K562 (cell line): ENCODE measurements at regions not wholly inside any gene's neighbourhood (a gene's known extent, or its start where the extent isn't known, plus 50 kb on each side); places are given as distances from the start of the nearest gene placed in this dataset.

Source experiments
- ATAC-seq: fragments of 200-7000 bp; cut with Tn5 transposase; 3 replicates; pipeline ENCODE4 v1.9.1; 2020; ENCODE audit warnings: moderate library complexity
- BruUV-seq: library from RNA; stranded (reverse); fragments of 400-500 nt; replicated peaks from 2 replicates; lab custom pipeline; 2021; lab: Mats Ljungman, UMichigan
- CTCF ChIA-PET: fragments of 300-600 bp; formaldehyde crosslinking; extraction: SDS; loops from one replicate; lab custom pipeline; 2021; ENCODE audit warnings: low intra/inter-chr PET ratio; lab: Yijun Ruan, JAX
- POLR2A ChIA-PET: fragments of 300-600, 350-650 bp; sonication (Branson Sonifier 250); formaldehyde crosslinking; extraction: SDS; loops from one replicate; lab custom pipeline; 2021; ENCODE audit warnings: antibody characterized with exemption, inconsistent platforms; lab: Yijun Ruan, JAX
- DNase-seq, 4 experiments: peaks; one replicate each; pipeline versions ENCODE4 v3.0.0 to v3.0.0-alpha.2; 2011 to 2018; ENCODE audit warnings: low spot score in 3 of 4, mixed read lengths in 3 of 4; ENCODE audit errors: extremely low read depth in 1 of 4
- FAIRE-seq: peaks from 2 replicates; lab custom pipeline; 2011; peaks lifted over from hg19 to GRCh38; lab: Jason Lieb, UNC
- H2AFZ ChIP-seq: 2 replicates; pipeline ENCODE4 v1.6.0; 2011; ENCODE audit warnings: low read depth, low read length, control low read depth, inconsistent platforms
- H3K27ac ChIP-seq: fragments of 200-600 bp; 3 replicates; pipeline ENCODE4 v1.8.0; 2011; ENCODE audit warnings: low read depth, mild to moderate bottlenecking, control low read depth, inconsistent platforms, low read length, moderate library complexity, mixed read lengths; ENCODE audit errors: extremely low read depth
- H3K27me3 ChIP-seq, 2 experiments: fragments of 300-600 bp in 1 of 2; 2 replicates in 1 of 2; 3 replicates in 1 of 2; pipeline versions ENCODE4 v1.6.0 to v1.8.0; 2011; ENCODE audit warnings: inconsistent platforms in 2 of 2, low read length in 2 of 2, mild to moderate bottlenecking in 1 of 2, mixed read lengths in 1 of 2, moderate library complexity in 1 of 2; ENCODE audit not compliant: control insufficient read depth in 2 of 2, insufficient read depth in 2 of 2
- H3K36me3 ChIP-seq: fragments of 300-600 bp; 3 replicates; pipeline ENCODE4 v1.8.0; 2011; ENCODE audit warnings: mild to moderate bottlenecking, low read length, inconsistent platforms; ENCODE audit not compliant: control insufficient read depth, insufficient read depth
- H3K4me1 ChIP-seq, 2 experiments: fragments of 200-600 bp in 1 of 2; replicated peaks in 1 of 2; 2 replicates in 1 of 2; 3 replicates in 1 of 2; pipeline versions ENCODE4 v1.5.1 to v1.8.0; 2011; ENCODE audit warnings: inconsistent platforms in 2 of 2, low read length in 2 of 2, mild to moderate bottlenecking in 1 of 2, mixed read lengths in 1 of 2, moderate library complexity in 1 of 2; ENCODE audit not compliant: control insufficient read depth in 2 of 2, insufficient read depth in 2 of 2
- H3K4me2 ChIP-seq: 2 replicates; pipeline ENCODE4 v1.6.1; 2011; ENCODE audit warnings: low read length, control low read depth, inconsistent platforms, mixed read lengths; ENCODE audit not compliant: insufficient read depth
- H3K4me3 ChIP-seq: fragments of 200-600 bp; sonication (generic), shearing (Covaris generic); 2 replicates; pipeline ENCODE4 v1.5.1; 2016; ENCODE audit warnings: control low read depth, inconsistent platforms
- H3K79me2 ChIP-seq: fragments of 200-600 bp; 3 replicates; pipeline ENCODE4 v1.8.0; 2011; ENCODE audit warnings: low read length, inconsistent platforms; ENCODE audit not compliant: control insufficient read depth, insufficient read depth
- H3K9ac ChIP-seq, 2 experiments: 2 replicates each; pipeline versions ENCODE4 v1.6.0 to v1.6.1; 2011; ENCODE audit warnings: low read depth in 2 of 2, low read length in 2 of 2, control low read depth in 1 of 2, inconsistent platforms in 1 of 2, mild to moderate bottlenecking in 1 of 2, mixed read lengths in 1 of 2; ENCODE audit not compliant: insufficient read depth in 1 of 2
- H3K9me1 ChIP-seq: one replicate; pipeline ENCODE4 v1.6.0; 2011; ENCODE audit warnings: inconsistent platforms, mild to moderate bottlenecking, low read length, moderate library complexity; ENCODE audit not compliant: control insufficient read depth, insufficient read depth
- H3K9me3 ChIP-seq: replicated peaks from 2 replicates; pipeline ENCODE4 v1.5.1; 2011; ENCODE audit warnings: low read depth, low read length, inconsistent platforms; ENCODE audit not compliant: control insufficient read depth, insufficient read depth
- H4K20me1 ChIP-seq: replicated peaks from 2 replicates; pipeline ENCODE4 v1.6.1; 2011; ENCODE audit warnings: low read length, inconsistent platforms, mixed read lengths; ENCODE audit not compliant: control insufficient read depth, insufficient read depth
- CREM ChIP-seq: IDR thresholded peaks from 2 replicates; pipeline ENCODE4 v1.6.1; 2014; ENCODE audit warnings: antibody characterized with exemption, low read depth
- ELK1 ChIP-seq: sonication (generic); formaldehyde crosslinking; IDR thresholded peaks from 2 replicates; pipeline ENCODE4 v1.8.1; 2022; ENCODE audit warnings: missing genetic modification reagents
- HDGF ChIP-seq: fragments of 450-650 bp; IDR thresholded peaks from 2 replicates; pipeline ENCODE4 v1.6.1; 2016
- HLTF ChIP-seq: fragments of 450-650 bp; IDR thresholded peaks from 2 replicates; pipeline ENCODE4 v1.6.1; 2016
- KDM5B ChIP-seq: fragments of 200-600 bp; sonication (generic); IDR thresholded peaks from 2 replicates; pipeline ENCODE4 v1.6.1; 2012; ENCODE audit warnings: low read depth, mild to moderate bottlenecking, moderate library complexity, low read length, control low read depth, inconsistent platforms; ENCODE audit not compliant: insufficient replicate concordance
- MAZ ChIP-seq, 2 experiments: fragments of 450-650 bp in 1 of 2; sonication (generic) in 1 of 2; formaldehyde crosslinking; IDR thresholded peaks in 1 of 2; conservative IDR thresholded peaks in 1 of 2; 2 replicates each; pipeline versions ENCODE4 v1.4.0 to v1.5.0; 2020; ENCODE audit warnings: mild to moderate bottlenecking in 1 of 2, missing genetic modification reagents in 1 of 2
- MEF2A ChIP-seq: IDR thresholded peaks from 2 replicates; pipeline ENCODE4 v1.6.1; 2011; ENCODE audit warnings: low read depth, mild to moderate bottlenecking, low read length, moderate library complexity; ENCODE audit not compliant: control insufficient read depth
- NFE2L1 ChIP-seq: fragments of 450-650 bp; IDR thresholded peaks from 2 replicates; pipeline ENCODE4 v1.6.1; 2016; ENCODE audit warnings: missing genetic modification characterization, low read depth, mild to moderate bottlenecking, missing compliant biosample characterization, moderate library complexity, borderline replicate concordance
- PML ChIP-seq: IDR thresholded peaks from 2 replicates; pipeline ENCODE4 v1.6.1; 2012; ENCODE audit warnings: low read length, inconsistent platforms
- PRPF4 ChIP-seq: fragments of 200-400 bp; formaldehyde crosslinking; IDR thresholded peaks from one replicate; pipeline ENCODE4 v1.6.1; 2017; ENCODE audit warnings: low read length, low read depth, mild to moderate bottlenecking; ENCODE audit not compliant: insufficient read depth, poor library complexity, severe bottlenecking
- RBM22 ChIP-seq: fragments of 200-400 bp; formaldehyde crosslinking; IDR thresholded peaks from 2 replicates; pipeline ENCODE4 v1.6.1; 2018; ENCODE audit warnings: low read length, low read depth; ENCODE audit not compliant: poor library complexity, severe bottlenecking
- ZBTB11 ChIP-seq, 3 experiments: fragments of 200-800 bp in 1 of 3; fragments of 250-450 bp in 1 of 3; fragments of 450-650 bp in 1 of 3; sonication (Bioruptor Pico) in 1 of 3; sonication (Bioruptor generic) in 1 of 3; formaldehyde crosslinking in 1 of 3; IDR thresholded peaks; 2 replicates each; pipeline versions ENCODE4 v1.6.1 to v1.8.0; 2016 to 2022; ENCODE audit warnings: mild to moderate bottlenecking in 2 of 3, missing genetic modification characterization in 2 of 3, missing compliant biosample characterization in 1 of 3, moderate library complexity in 1 of 3
- ZKSCAN3 ChIP-seq: fragments of 250-450 bp; sonication (Bioruptor Pico); IDR thresholded peaks from 2 replicates; pipeline ENCODE4 v1.4.0; 2020
- ZNF639 ChIP-seq, 2 experiments: fragments of 200-800 bp in 1 of 2; sonication (Bioruptor generic) in 1 of 2; sonication (generic) in 1 of 2; formaldehyde crosslinking in 1 of 2; IDR thresholded peaks in 1 of 2; conservative IDR thresholded peaks in 1 of 2; 2 replicates each; pipeline versions ENCODE4 v1.5.0 to v1.6.1; 2016 to 2020; ENCODE audit warnings: missing compliant biosample characterization in 1 of 2, missing genetic modification characterization in 1 of 2, missing genetic modification reagents in 1 of 2
- WGBS: fragments of 100-300 bp; shearing (Covaris generic); methylation state at CpG from one replicate; pipeline ENCODE4 v1.1.6; 2016; ENCODE audit warnings: low coverage, mixed read lengths; ENCODE audit not compliant: insufficient coverage; ENCODE audit errors: missing lambda C conversion rate; 5-methylcytosine and 5-hydroxymethylcytosine counted together
- in situ Hi-C: fragments of 300-500 bp; cut with MboI; formaldehyde crosslinking; loops from 4 replicates; pipeline ENCODE4 v1.15.0; 2018; ENCODE audit warnings: inconsistent platforms, mixed read lengths
- intact Hi-C: fragments of 100-400 bp; cut with micrococcal nuclease; formaldehyde crosslinking; loops from 2 replicates; pipeline ENCODE4 v1.14.2; 2022

- intact Hi-C loops = no loop called here
- POLR2A ChIA-PET = no interaction called here
- Histone ChIP-seq H3K79me2 (no peaks in the 10 kb centered on the region), H3K9ac (no peak overlapping the region), H3K36me3 (peaks cover 51% of the 10 kb centered on the region; the same call in 2 of the 3 replicates), H3K9me3 (no peaks in the 10 kb centered on the region), H3K9me1 (no peaks in the 10 kb centered on the region), H3K27me3 (no peaks in the 10 kb centered on the region), H3K4me2 (no peak overlapping the region), H2AFZ (no peak overlapping the region), H3K4me1 (no peaks in the 10 kb centered on the region; a peak in 2 of 5 replicates), H3K27ac (no peak overlapping the region), H3K4me3 (no peak overlapping the region), H4K20me1 (no peaks in the 10 kb centered on the region)
- TF ChIP-seq ZKSCAN3 (no peak), ZBTB11 (CRISPR knock-in tag; IDR thresholded peaks at IDR 0.05) (no peak), HLTF (no peak), NFE2L1 (tag) (no peak), KDM5B (no peak), MAZ (CRISPR knock-in tag; conservative IDR thresholded peaks at IDR 0.05 in 1 of 2, IDR thresholded peaks at IDR 0.05 in 1 of 2) (no peak), PML (no peak), CREM (no peak), RBM22 (no peak), HDGF (no peak), MEF2A (no peak), ELK1 (no peak), ZNF639 (CRISPR knock-in tag; conservative IDR thresholded peaks at IDR 0.05 in 1 of 2, IDR thresholded peaks at IDR 0.05 in 1 of 2) (no peak), PRPF4 (no peak)
- FAIRE-seq = no peak
- ATAC-seq = no peak
- DNase-seq = no peak
- BruUV-seq = no TSS peak
- CTCF ChIA-PET = no interaction called here
- WGBS = 81% methylated on average over 19 of the region's 23 CpGs
- in situ Hi-C loops = no loop called here
Observed at GRCh38 chr19:5214371-5214770, 126.2 kb downstream of the PTPRS start.
